ENCODE measurements at regions not wholly inside any gene's neighbourhood (a gene's known extent, or its start where the extent isn't known, plus 50 kb on each side); places are given as distances from the start of the nearest gene placed in this dataset.

GRCh38 chr12:30827101-30828066, 72.6 kb upstream of the CAPRIN2 start:
- Histone ChIP-seq H3K4me3 (ENCODE audit: low read length) (no peak overlapping the region), H3K9me3 (ENCODE audit: insufficient read depth, low read depth, low read length) (no peaks in the 10 kb centered on the region), H3K9ac (ENCODE audit: low read depth, low read length) (no peak overlapping the region), H3K27me3 (ENCODE audit: insufficient read depth, low read length) (peaks cover 30% of the 10 kb centered on the region), H3K36me3 (ENCODE audit: insufficient read depth, low read length) (no peaks in the 10 kb centered on the region), H3K4me1 (ENCODE audit: insufficient read depth, low read length) (0 out of 2 replicates have a peak, but pooled peaks cover 3% of the 10 kb centered on the region), H3K27ac (ENCODE audit: low read depth, low read length) (no peak overlapping the region)
- WGBS = 85% methylated on average over 15 of the region's 15 CpGs

GRCh38 chr12:30826276-30826675, 71.5 kb upstream of the CAPRIN2 start:
- Histone ChIP-seq H3K4me3 (ENCODE audit: low read length) (no peak overlapping the region), H3K9ac (ENCODE audit: low read depth, low read length) (no peak overlapping the region), H3K4me1 (ENCODE audit: insufficient read depth, low read length) (peaks cover 8% of the 10 kb centered on the region), H3K36me3 (ENCODE audit: insufficient read depth, low read length) (no peaks in the 10 kb centered on the region), H3K9me3 (ENCODE audit: insufficient read depth, low read depth, low read length) (no peaks in the 10 kb centered on the region), H3K27me3 (ENCODE audit: insufficient read depth, low read length) (peaks cover 41% of the 10 kb centered on the region), H3K27ac (ENCODE audit: low read depth, low read length) (no peak overlapping the region)
- WGBS = 81% methylated on average over 7 of the region's 8 CpGs

DNA sequence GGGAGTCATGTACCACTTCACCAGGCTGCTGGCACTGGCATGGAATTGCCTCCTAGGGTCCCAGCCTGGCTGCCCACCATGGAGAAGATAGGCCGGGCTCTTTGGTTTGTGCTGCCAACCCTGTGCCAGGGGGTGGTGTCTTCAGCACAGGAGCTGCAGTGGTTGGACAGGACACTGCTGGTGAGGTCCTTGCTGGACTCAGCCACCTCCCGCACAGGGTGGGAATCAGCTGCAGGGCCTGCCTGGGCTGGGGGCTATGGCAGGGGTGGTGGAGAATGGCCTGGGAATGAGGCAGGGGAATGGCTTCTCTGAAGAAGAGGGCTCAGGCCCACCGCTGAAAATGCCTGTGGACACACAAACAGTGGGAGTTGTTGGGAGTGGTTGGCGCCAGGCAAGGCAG, 70.6 kb upstream of the CAPRIN2 start:
- H3K9ac ChIP-seq (ENCODE audit: low read depth, low read length) = no peak overlapping the region
- H3K4me1 ChIP-seq (ENCODE audit: insufficient read depth, low read length) = peaks cover 8% of the 10 kb centered on the region
- H3K4me3 ChIP-seq (ENCODE audit: low read length) = no peak overlapping the region
- WGBS = 63% methylated on average over 4 of the region's 4 CpGs
- no peaks in the 10 kb centered on the region for H3K9me3 ChIP-seq (ENCODE audit: insufficient read depth, low read depth, low read length)
- no peak overlapping the region for H3K27ac ChIP-seq (ENCODE audit: low read depth, low read length)
- H3K27me3 ChIP-seq (ENCODE audit: insufficient read depth, low read length) = peaks cover 48% of the 10 kb centered on the region
- H3K36me3 ChIP-seq (ENCODE audit: insufficient read depth, low read length) = no peaks in the 10 kb centered on the region

- WGBS = 96% methylated on average over 5 of the region's 5 CpGs
- peaks cover 49% of the 10 kb centered on the region for H3K27me3 ChIP-seq (ENCODE audit: insufficient read depth, low read length)
- no peaks in the 10 kb centered on the region for H3K9me3 ChIP-seq (ENCODE audit: insufficient read depth, low read depth, low read length)
- peaks cover 8% of the 10 kb centered on the region for H3K4me1 ChIP-seq (ENCODE audit: insufficient read depth, low read length)
- H3K4me3 ChIP-seq (ENCODE audit: low read length) = no peak overlapping the region
- H3K9ac ChIP-seq (ENCODE audit: low read depth, low read length) = no peak overlapping the region
- no peaks in the 10 kb centered on the region for H3K36me3 ChIP-seq (ENCODE audit: insufficient read depth, low read length)
- no peak overlapping the region for H3K27ac ChIP-seq (ENCODE audit: low read depth, low read length)
Observed at GRCh38 chr12:30824311-30824710, 69.6 kb upstream of the CAPRIN2 start.

DNA sequence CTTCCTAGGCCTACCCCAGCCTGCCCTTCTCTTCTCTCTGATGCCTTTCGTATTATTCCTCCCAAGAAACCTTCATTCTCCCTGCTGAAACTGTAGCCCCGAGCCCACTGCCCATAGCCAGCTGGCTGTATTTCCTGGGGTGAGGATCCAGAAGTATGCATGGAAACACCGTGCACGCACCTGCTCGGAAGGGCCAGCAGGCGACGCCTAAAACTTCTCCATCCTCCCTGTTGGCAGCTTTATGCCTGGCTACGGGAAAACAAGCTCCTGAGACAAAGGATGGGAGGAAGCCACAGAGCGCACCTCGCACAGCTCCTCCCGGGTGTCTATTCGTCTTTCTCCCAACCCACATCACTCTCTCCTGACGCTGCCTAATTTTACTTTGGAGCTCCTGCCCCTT, 69.0 kb upstream of the CAPRIN2 start:
- no peaks in the 10 kb centered on the region for H3K36me3 ChIP-seq (ENCODE audit: insufficient read depth, low read length)
- peaks cover 49% of the 10 kb centered on the region for H3K27me3 ChIP-seq (ENCODE audit: insufficient read depth, low read length)
- peaks cover 8% of the 10 kb centered on the region for H3K4me1 ChIP-seq (ENCODE audit: insufficient read depth, low read length)
- H3K4me3 ChIP-seq (ENCODE audit: low read length) = no peak overlapping the region
- no peaks in the 10 kb centered on the region for H3K9me3 ChIP-seq (ENCODE audit: insufficient read depth, low read depth, low read length)
- H3K27ac ChIP-seq (ENCODE audit: low read depth, low read length) = no peak overlapping the region
- H3K9ac ChIP-seq (ENCODE audit: low read depth, low read length) = no peak overlapping the region
- 88% methylated on average over 12 of the region's 13 CpGs for WGBS

- Histone ChIP-seq H3K4me3 (ENCODE audit: low read length) (peak overlapping the region; percentile 66), H3K9me3 (ENCODE audit: insufficient read depth, low read depth, low read length) (no peaks in the 10 kb centered on the region), H3K36me3 (ENCODE audit: insufficient read depth, low read length) (no peaks in the 10 kb centered on the region), H3K27me3 (ENCODE audit: insufficient read depth, low read length) (peaks cover 49% of the 10 kb centered on the region), H3K27ac (ENCODE audit: low read depth, low read length) (no peak overlapping the region), H3K4me1 (ENCODE audit: insufficient read depth, low read length) (peaks cover 8% of the 10 kb centered on the region), H3K9ac (ENCODE audit: low read depth, low read length) (peak overlapping the region; percentile 59)
- WGBS = 22% methylated on average over 32 of the region's 32 CpGs
Observed at GRCh38 chr12:30823156-30823699, 68.5 kb upstream of the CAPRIN2 start.

DNA sequence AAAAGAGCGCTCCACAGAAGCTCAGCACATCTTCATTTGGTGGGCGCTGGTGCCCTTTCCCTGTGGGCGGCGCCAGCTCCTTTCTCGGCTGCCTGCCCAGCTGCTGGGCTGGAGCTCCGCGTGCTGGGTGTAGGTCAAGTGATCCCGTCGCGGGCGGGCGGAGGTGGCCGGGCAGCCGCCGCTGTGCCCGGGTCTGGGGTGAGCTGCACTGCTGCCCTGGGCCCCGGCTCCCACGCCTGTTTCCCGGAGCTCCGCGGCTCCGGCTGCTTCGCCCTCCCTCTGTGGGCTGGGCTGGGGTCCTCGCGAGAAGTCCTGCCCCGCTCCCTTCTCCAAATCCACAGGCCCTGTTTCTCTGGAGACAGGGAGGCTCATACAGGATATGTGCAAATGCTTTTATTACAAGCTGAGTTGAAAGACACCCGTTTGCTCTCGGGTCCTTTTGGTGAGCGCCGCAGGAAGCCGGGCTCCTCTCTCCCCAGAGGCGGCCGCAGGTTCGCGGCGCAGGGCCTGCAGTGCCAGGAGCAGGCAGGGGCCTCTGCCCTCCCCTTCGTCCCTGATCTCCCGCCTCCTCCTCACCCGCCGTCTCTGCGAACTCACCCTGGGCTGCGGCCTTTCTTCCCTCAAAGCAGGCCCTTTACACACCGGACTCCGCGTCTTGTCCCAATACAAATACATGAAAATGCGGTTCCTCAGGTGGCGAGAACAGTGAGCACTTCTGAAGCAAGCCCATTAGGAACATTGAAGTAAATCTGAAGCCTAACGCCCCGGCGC, 67.8 kb upstream of the CAPRIN2 start:
- Histone ChIP-seq H3K9me3 (ENCODE audit: insufficient read depth, low read depth, low read length) (no peaks in the 10 kb centered on the region), H3K27me3 (ENCODE audit: insufficient read depth, low read length) (peaks cover 49% of the 10 kb centered on the region), H3K4me3 (ENCODE audit: low read length) (peak overlapping the region; percentile 66), H3K9ac (ENCODE audit: low read depth, low read length) (peak overlapping the region; percentile 59), H3K4me1 (ENCODE audit: insufficient read depth, low read length) (peaks cover 8% of the 10 kb centered on the region), H3K36me3 (ENCODE audit: insufficient read depth, low read length) (no peaks in the 10 kb centered on the region), H3K27ac (ENCODE audit: low read depth, low read length) (no peak overlapping the region)
- WGBS = 2% methylated on average over 50 of the region's 50 CpGs

DNA sequence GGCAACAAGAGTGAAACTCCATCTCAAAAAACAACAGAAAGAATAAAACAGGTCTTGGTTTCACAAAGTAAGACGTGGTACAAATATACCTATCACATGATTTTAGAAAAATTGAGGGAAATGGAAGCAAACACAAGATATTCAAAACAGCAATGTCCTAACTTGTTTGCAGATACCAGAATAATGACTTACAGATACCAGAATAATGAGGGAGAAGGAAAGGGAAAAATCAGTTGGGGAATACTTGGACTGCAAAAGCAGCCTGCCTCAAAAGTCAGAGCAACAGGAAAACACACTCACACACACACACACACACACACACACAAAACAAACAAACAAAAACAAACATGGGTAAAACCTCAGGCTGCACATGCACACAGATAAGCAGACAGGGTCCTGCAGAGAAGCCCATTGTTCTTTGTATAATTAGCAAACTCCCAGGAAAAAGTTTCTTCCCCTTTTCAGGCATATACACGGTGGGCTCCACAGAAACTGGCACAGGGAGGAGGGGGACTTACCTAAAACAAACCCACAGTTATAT, 65.7 kb upstream of the CAPRIN2 start:
- Histone ChIP-seq H3K9ac (ENCODE audit: low read depth, low read length) (no peak overlapping the region), H3K9me3 (ENCODE audit: insufficient read depth, low read depth, low read length) (no peaks in the 10 kb centered on the region)
- 40% methylated on average over 1 of the region's 2 CpGs for WGBS

GRCh38 chr12:30818562-30818961, 63.8 kb upstream of the CAPRIN2 start:
- H3K9ac ChIP-seq (ENCODE audit: low read depth, low read length) = no peak overlapping the region
- H3K27ac ChIP-seq (ENCODE audit: low read depth, low read length) = no peak overlapping the region
- H3K36me3 ChIP-seq (ENCODE audit: insufficient read depth, low read length) = no peaks in the 10 kb centered on the region
- H3K9me3 ChIP-seq (ENCODE audit: insufficient read depth, low read depth, low read length) = no peaks in the 10 kb centered on the region
- WGBS = 94% methylated on average over 1 of the region's 1 CpG
- no peak overlapping the region for H3K4me3 ChIP-seq (ENCODE audit: low read length)
- peaks cover 31% of the 10 kb centered on the region for H3K27me3 ChIP-seq (ENCODE audit: insufficient read depth, low read length)
- H3K4me1 ChIP-seq (ENCODE audit: insufficient read depth, low read length) = peaks cover 8% of the 10 kb centered on the region

More for the DNA sequence above, 65.7 kb upstream of the CAPRIN2 start:
- H3K36me3 ChIP-seq (ENCODE audit: insufficient read depth, low read length) = no peaks in the 10 kb centered on the region
- H3K4me3 ChIP-seq (ENCODE audit: low read length) = no peak overlapping the region
- no peak overlapping the region for H3K27ac ChIP-seq (ENCODE audit: low read depth, low read length)
- H3K27me3 ChIP-seq (ENCODE audit: insufficient read depth, low read length) = peaks cover 49% of the 10 kb centered on the region
- peaks cover 8% of the 10 kb centered on the region for H3K4me1 ChIP-seq (ENCODE audit: insufficient read depth, low read length)

DNA sequence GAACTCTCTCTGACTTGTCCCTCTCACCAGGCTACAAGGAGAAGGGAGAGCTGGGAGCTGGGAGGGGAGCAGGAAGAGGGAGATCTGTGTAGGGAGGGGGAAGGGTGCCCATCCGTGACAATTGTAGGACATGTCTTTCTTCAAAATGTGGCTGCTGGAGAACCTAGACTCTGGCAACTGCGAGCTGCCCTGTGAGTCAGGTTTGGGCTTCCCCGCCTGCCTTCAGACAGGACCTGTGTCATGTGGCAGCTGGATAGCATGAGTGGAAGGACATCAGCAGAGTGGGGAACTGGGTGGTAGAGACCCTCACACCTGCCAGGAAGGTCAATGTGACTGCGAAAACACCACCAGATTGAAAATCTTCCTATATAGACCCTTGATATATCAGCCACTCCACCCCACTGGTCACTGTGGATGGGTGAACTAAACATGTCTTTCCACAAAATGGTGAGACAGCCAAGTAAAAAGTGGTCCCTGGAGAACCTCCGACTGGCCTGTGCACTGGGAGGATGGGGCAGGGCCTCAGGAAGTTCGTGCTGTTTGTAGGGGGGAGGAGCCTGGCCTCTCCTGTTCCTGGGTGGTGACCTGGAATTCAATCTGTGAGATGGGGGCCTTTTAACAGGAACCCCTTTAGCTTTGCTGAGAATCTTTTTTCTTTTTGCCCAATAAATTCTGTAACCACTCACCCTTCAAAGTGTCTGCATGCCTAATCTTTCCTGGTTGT, 62.2 kb upstream of the CAPRIN2 start:
- WGBS = 84% methylated on average over 6 of the region's 6 CpGs

More for the DNA sequence above, 62.2 kb upstream of the CAPRIN2 start:
- Histone ChIP-seq H3K4me1 (ENCODE audit: insufficient read depth, low read length) (peaks cover 3% of the 10 kb centered on the region), H3K27ac (ENCODE audit: low read depth, low read length) (no peak overlapping the region), H3K36me3 (ENCODE audit: insufficient read depth, low read length) (no peaks in the 10 kb centered on the region), H3K27me3 (ENCODE audit: insufficient read depth, low read length) (peaks cover 14% of the 10 kb centered on the region), H3K4me3 (ENCODE audit: low read length) (no peak overlapping the region), H3K9ac (ENCODE audit: low read depth, low read length) (no peak overlapping the region), H3K9me3 (ENCODE audit: insufficient read depth, low read depth, low read length) (no peaks in the 10 kb centered on the region)

Data from HUES64 (cell line).